Mesothelial cell of epicardium (in vitro differentiated cells): ENCODE measurements at regions not wholly inside any gene's neighbourhood (a gene's known extent, or its start where the extent isn't known, plus 50 kb on each side); places are given as distances from the start of the nearest gene placed in this dataset.

Experiments
- DNase-seq, 2 experiments: peaks; one replicate each; pipeline ENCODE4 v3.0.0; 2021; ENCODE audit warnings: low spot score in 2 of 2; ENCODE audit not compliant: unreplicated experiment in 2 of 2
- H3K27ac Mint-ChIP-seq: 2 replicates; pipeline ENCODE4 v1.8.0; 2021; ENCODE audit warnings: mixed read lengths
- H3K27me3 Mint-ChIP-seq: 2 replicates; pipeline ENCODE4 v1.8.0; 2021; ENCODE audit warnings: low read depth, mixed read lengths
- H3K36me3 Mint-ChIP-seq: 2 replicates; pipeline ENCODE4 v1.8.0; 2021; ENCODE audit warnings: mixed read lengths
- H3K4me1 Mint-ChIP-seq: 2 replicates; pipeline ENCODE4 v1.8.0; 2021; ENCODE audit warnings: mixed read lengths
- H3K4me3 Mint-ChIP-seq: 2 replicates; pipeline ENCODE4 v1.8.0; 2021; ENCODE audit warnings: mild to moderate bottlenecking, moderate library complexity, mixed read lengths
- H3K9me3 Mint-ChIP-seq: 2 replicates; pipeline ENCODE4 v1.8.0; 2021; ENCODE audit warnings: mixed read lengths
- TF ChIP-seq, protein P1 (sequence below): fragments of 200-600 bp; sonication (generic); IDR thresholded peaks from one replicate; pipeline ENCODE4 v1.5.0; 2021; ENCODE audit warnings: antibody characterized with exemption; ENCODE audit not compliant: unreplicated experiment

DNA sequence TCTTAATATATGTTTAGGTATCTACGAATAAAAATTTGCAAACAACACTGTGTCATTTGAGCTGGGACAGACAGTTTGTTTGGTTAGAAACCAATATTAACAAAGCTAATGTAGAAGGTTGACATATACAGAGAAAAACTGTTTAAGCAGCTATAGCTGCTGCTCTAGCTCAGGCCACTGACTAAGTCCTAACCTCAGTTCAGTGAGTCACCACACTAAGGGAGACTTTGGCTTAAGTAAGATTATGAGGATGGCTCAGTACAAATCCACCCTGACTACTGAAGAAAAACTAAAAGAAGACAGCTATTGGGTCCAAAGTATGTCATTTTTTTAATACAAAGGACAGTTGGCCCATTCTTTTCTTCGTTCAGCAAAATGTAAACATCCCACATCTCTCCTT lies 717.3 kb upstream of the ACTRT1 start:
- TF ChIP-seq, protein P1, sequence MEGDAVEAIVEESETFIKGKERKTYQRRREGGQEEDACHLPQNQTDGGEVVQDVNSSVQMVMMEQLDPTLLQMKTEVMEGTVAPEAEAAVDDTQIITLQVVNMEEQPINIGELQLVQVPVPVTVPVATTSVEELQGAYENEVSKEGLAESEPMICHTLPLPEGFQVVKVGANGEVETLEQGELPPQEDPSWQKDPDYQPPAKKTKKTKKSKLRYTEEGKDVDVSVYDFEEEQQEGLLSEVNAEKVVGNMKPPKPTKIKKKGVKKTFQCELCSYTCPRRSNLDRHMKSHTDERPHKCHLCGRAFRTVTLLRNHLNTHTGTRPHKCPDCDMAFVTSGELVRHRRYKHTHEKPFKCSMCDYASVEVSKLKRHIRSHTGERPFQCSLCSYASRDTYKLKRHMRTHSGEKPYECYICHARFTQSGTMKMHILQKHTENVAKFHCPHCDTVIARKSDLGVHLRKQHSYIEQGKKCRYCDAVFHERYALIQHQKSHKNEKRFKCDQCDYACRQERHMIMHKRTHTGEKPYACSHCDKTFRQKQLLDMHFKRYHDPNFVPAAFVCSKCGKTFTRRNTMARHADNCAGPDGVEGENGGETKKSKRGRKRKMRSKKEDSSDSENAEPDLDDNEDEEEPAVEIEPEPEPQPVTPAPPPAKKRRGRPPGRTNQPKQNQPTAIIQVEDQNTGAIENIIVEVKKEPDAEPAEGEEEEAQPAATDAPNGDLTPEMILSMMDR: no peak
- Mint-ChIP-seq H3K4me3 (no peak overlapping the region), H3K27ac (no peak overlapping the region), H3K27me3 (no peaks in the 10 kb centered on the region), H3K36me3 (no peaks in the 10 kb centered on the region), H3K4me1 (no peaks in the 10 kb centered on the region), H3K9me3 (peaks cover 63% of the 10 kb centered on the region)
- DNase-seq: no peak

DNA sequence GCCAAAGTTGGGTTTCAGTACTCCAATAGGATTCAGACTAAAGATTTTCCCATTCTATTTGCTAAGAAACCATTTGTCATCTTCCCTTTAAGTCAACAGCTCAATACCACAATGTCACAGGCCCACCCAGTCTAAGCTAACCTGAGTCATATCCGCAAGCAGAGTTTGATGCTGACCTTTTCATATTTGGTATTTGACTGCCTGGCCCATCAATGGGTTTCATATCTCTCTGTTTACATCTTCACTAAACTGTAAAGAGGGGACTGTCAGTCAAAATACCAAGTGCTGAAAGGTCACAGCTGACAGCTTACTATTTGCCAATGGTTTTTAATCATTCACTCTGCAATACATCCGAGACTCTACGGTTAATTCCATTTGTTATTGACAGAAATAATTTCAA lies 707.5 kb upstream of the ACTRT1 start:
- TF ChIP-seq, protein P1: no peak
- Mint-ChIP-seq H3K27me3 (no peaks in the 10 kb centered on the region), H3K4me1 (no peaks in the 10 kb centered on the region), H3K36me3 (no peaks in the 10 kb centered on the region), H3K4me3 (no peak overlapping the region), H3K27ac (no peak overlapping the region), H3K9me3 (peaks cover 18% of the 10 kb centered on the region)
- no peak for DNase-seq

DNA sequence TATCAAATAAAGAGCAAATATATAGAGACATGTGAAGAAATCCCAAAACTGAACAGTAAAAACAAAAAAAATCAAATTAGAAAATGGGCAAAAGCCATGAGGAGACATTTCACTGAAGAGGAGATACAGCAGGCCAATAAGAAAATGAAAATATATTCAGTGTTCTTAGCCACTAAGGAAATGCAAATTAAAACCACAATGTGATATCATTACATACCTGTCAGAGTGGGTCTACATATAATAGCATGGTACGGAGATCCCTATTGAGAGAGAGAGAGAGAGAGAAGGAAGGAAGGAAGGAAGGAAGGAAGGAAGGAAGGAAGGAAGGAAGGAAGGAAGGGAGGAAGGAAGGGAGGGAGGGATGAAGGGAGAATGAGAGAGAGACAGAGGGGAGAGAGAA lies 707.0 kb upstream of the ACTRT1 start:
- no peaks in the 10 kb centered on the region for H3K36me3 Mint-ChIP-seq
- H3K27me3 Mint-ChIP-seq: no peaks in the 10 kb centered on the region
- H3K27ac Mint-ChIP-seq: no peak overlapping the region
- H3K4me3 Mint-ChIP-seq: no peak overlapping the region
- H3K4me1 Mint-ChIP-seq: no peaks in the 10 kb centered on the region
- no peak for DNase-seq
- TF ChIP-seq, protein P1: no peak
- peaks cover 13% of the 10 kb centered on the region for H3K9me3 Mint-ChIP-seq

DNA sequence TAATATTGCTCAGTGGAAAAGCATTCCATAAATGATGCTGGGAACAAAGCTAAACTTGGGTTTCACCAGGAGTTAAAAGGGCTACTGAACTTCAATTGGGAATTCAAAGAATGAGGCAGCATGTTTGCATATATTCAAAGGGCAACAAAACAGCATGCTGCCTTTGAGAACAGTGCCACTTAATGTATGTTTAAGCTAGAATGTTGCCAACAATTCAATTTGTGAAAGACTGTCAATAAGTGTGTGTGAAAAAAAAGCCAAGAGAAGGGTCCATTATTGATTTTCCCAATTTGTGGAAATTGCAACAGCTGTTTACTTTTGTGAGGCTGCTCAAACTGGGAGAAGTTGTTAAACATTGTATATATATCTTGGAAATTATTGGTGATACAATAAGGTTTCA lies 701.9 kb upstream of the ACTRT1 start:
- DNase-seq: no peak
- peaks cover 1% of the 10 kb centered on the region for H3K4me1 Mint-ChIP-seq
- H3K36me3 Mint-ChIP-seq: no peaks in the 10 kb centered on the region
- no peak overlapping the region for H3K27ac Mint-ChIP-seq
- TF ChIP-seq, protein P1: no peak
- H3K27me3 Mint-ChIP-seq: no peaks in the 10 kb centered on the region
- H3K4me3 Mint-ChIP-seq: no peak overlapping the region
- peaks cover 26% of the 10 kb centered on the region for H3K9me3 Mint-ChIP-seq

DNA sequence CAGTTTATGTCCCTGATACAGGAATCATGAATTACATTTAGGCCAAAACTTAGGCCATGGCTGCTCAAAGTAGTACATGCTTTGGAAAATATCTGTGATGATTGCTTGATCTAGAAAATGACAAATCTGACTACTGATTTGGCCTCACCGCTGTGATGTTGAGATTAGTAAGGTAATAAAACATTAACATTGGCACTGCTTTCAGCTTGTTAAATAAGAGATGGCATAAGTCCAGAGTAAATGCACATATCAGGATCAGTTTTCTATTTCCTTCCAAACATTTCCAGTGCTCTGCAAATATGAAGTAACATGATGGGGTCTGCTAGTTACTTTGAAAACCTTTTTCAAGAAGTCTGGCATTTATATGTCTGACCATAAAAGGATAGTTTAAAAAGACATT lies 687.3 kb upstream of the ACTRT1 start:
- Mint-ChIP-seq H3K4me1 (no peaks in the 10 kb centered on the region), H3K9me3 (peaks cover 20% of the 10 kb centered on the region), H3K27ac (no peak overlapping the region), H3K27me3 (no peaks in the 10 kb centered on the region), H3K36me3 (no peaks in the 10 kb centered on the region), H3K4me3 (no peak overlapping the region)
- TF ChIP-seq, protein P1: no peak
- DNase-seq: no peak

DNA sequence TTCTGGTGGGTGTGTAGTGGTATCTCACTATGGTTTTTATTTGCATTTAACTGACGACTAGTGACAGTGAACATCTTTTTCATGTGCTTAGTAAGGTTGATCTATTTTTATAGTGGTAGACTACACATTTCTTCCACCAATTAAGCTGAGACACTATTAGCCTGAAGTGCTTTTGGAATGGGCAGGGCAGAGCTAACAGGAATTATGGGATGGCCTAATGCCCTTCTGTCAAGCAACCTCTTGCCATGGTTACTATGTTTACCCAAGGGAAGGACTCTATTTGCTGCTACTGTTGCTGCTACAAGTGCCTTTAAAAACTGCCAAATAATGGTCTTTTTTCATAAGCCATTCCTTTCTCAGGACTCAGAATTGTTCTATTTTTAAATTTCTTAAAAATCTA lies 676.7 kb upstream of the ACTRT1 start:
- Mint-ChIP-seq H3K27me3 (no peaks in the 10 kb centered on the region), H3K9me3 (peaks cover 33% of the 10 kb centered on the region), H3K27ac (no peak overlapping the region), H3K36me3 (peaks cover 2% of the 10 kb centered on the region), H3K4me1 (no peaks in the 10 kb centered on the region), H3K4me3 (no peak overlapping the region)
- TF ChIP-seq, protein P1: no peak
- DNase-seq: no peak
